22Rv1 (cell line): ENCODE measurements at regions not wholly inside any gene's neighbourhood (a gene's known extent, or its start where the extent isn't known, plus 50 kb on each side); places are given as distances from the start of the nearest gene placed in this dataset.

Source experiments
- ZFX ChIP-seq: fragments of 450-650 bp; IDR thresholded peaks from 2 replicates; pipeline ENCODE4 v1.6.1; 2017; ENCODE audit warnings: antibody characterized with exemption, borderline replicate concordance
- TF ChIP-seq, protein P1 (sequence below): fragments of 450-650 bp; IDR thresholded peaks from 2 replicates; pipeline ENCODE4 v1.5.1; 2017; ENCODE audit warnings: mild to moderate bottlenecking

- TF ChIP-seq, protein P1, sequence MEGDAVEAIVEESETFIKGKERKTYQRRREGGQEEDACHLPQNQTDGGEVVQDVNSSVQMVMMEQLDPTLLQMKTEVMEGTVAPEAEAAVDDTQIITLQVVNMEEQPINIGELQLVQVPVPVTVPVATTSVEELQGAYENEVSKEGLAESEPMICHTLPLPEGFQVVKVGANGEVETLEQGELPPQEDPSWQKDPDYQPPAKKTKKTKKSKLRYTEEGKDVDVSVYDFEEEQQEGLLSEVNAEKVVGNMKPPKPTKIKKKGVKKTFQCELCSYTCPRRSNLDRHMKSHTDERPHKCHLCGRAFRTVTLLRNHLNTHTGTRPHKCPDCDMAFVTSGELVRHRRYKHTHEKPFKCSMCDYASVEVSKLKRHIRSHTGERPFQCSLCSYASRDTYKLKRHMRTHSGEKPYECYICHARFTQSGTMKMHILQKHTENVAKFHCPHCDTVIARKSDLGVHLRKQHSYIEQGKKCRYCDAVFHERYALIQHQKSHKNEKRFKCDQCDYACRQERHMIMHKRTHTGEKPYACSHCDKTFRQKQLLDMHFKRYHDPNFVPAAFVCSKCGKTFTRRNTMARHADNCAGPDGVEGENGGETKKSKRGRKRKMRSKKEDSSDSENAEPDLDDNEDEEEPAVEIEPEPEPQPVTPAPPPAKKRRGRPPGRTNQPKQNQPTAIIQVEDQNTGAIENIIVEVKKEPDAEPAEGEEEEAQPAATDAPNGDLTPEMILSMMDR = no peak
- no peak for TF ChIP-seq ZFX
These were observed 90.4 kb upstream of the ZC3H11B start for GRCh38 chr1:219703368-219703639.
